ENCODE measurements at regions not wholly inside any gene's neighbourhood (a gene's known extent, or its start where the extent isn't known, plus 50 kb on each side); places are given as distances from the start of the nearest gene placed in this dataset.
"Not testable (repeated sequence)": the region's sequence is repeated elsewhere in the genome, so short reads cannot be mapped to it uniquely, and the experiment has no call there.

- not testable (repeated sequence) for ATAC-seq (replicated peaks; ENCODE audit: extremely low read depth, poor library complexity, severe bottlenecking); H3K27me3 Mint-ChIP-seq; H3K4me3 Mint-ChIP-seq; DNase-seq (ENCODE audit: low spot score in 2 of 2); H3K9me3 Mint-ChIP-seq
- Mint-ChIP-seq H3K4me1 (peaks cover 38% of the 10 kb centered on the region), H3K27ac (ENCODE audit: low read depth) (peak overlapping the region; percentile 25), H3K36me3 (ENCODE audit: insufficient read depth) (peaks cover 13% of the 10 kb centered on the region)
Observed at GRCh38 chr9:40993842-40994241, 134.6 kb downstream of the FOXD4L6 start.

GRCh38 chr9:40993375-40993774 is 135.1 kb downstream of the FOXD4L6 start:
- H3K36me3 Mint-ChIP-seq (ENCODE audit: insufficient read depth); DNase-seq (ENCODE audit: low spot score in 2 of 2); H3K27me3 Mint-ChIP-seq; H3K9me3 Mint-ChIP-seq; H3K4me3 Mint-ChIP-seq; ATAC-seq (replicated peaks; ENCODE audit: extremely low read depth, poor library complexity, severe bottlenecking): not testable (repeated sequence)
- peak overlapping the region; percentile 25 for H3K27ac Mint-ChIP-seq (ENCODE audit: low read depth)
- peaks cover 36% of the 10 kb centered on the region for H3K4me1 Mint-ChIP-seq

- H3K4me1 Mint-ChIP-seq, result peaks cover 35% of the 10 kb centered on the region
- H3K27me3 Mint-ChIP-seq; H3K9me3 Mint-ChIP-seq; H3K36me3 Mint-ChIP-seq (ENCODE audit: insufficient read depth); H3K27ac Mint-ChIP-seq (ENCODE audit: low read depth); H3K4me3 Mint-ChIP-seq; ATAC-seq (replicated peaks; ENCODE audit: extremely low read depth, poor library complexity, severe bottlenecking); DNase-seq (ENCODE audit: low spot score in 2 of 2): not testable (repeated sequence)
Observed at GRCh38 chr9:40992472-40992821, 136.0 kb downstream of the FOXD4L6 start.

- not testable (repeated sequence) for H3K27ac Mint-ChIP-seq (ENCODE audit: low read depth)
Observed at GRCh38 chr9:40991741-40992471, 136.6 kb downstream of the FOXD4L6 start.

GRCh38 chr9:40991100-40991740 is 137.3 kb downstream of the FOXD4L6 start:
- not testable (repeated sequence) for H3K27ac Mint-ChIP-seq (ENCODE audit: low read depth); H3K4me3 Mint-ChIP-seq; H3K36me3 Mint-ChIP-seq (ENCODE audit: insufficient read depth); H3K27me3 Mint-ChIP-seq; DNase-seq (ENCODE audit: low spot score in 2 of 2); ATAC-seq (replicated peaks; ENCODE audit: extremely low read depth, poor library complexity, severe bottlenecking); H3K9me3 Mint-ChIP-seq
- H3K4me1 Mint-ChIP-seq, result peaks cover 24% of the 10 kb centered on the region

More at GRCh38 chr9:40991741-40992471, 136.6 kb downstream of the FOXD4L6 start:
- peaks cover 30% of the 10 kb centered on the region for H3K4me1 Mint-ChIP-seq
- H3K36me3 Mint-ChIP-seq (ENCODE audit: insufficient read depth); H3K27me3 Mint-ChIP-seq; H3K9me3 Mint-ChIP-seq; H3K4me3 Mint-ChIP-seq: not testable (repeated sequence)
- DNase-seq (ENCODE audit: low spot score in 2 of 2) (peak; percentile 98 to 99), ATAC-seq (replicated peaks; ENCODE audit: extremely low read depth, poor library complexity, severe bottlenecking) (peak; percentile 97)

- not testable (repeated sequence) for H3K27ac Mint-ChIP-seq (ENCODE audit: low read depth); H3K36me3 Mint-ChIP-seq (ENCODE audit: insufficient read depth); H3K4me1 Mint-ChIP-seq; H3K4me3 Mint-ChIP-seq; H3K27me3 Mint-ChIP-seq; DNase-seq (ENCODE audit: low spot score in 2 of 2); H3K9me3 Mint-ChIP-seq; ATAC-seq (replicated peaks; ENCODE audit: extremely low read depth, poor library complexity, severe bottlenecking)
Observed at GRCh38 chr9:40986332-40986731, 142.1 kb downstream of the FOXD4L6 start.

- H3K4me1 Mint-ChIP-seq; H3K4me3 Mint-ChIP-seq; H3K36me3 Mint-ChIP-seq (ENCODE audit: insufficient read depth); DNase-seq (ENCODE audit: low spot score in 2 of 2); H3K27me3 Mint-ChIP-seq; H3K9me3 Mint-ChIP-seq; H3K27ac Mint-ChIP-seq (ENCODE audit: low read depth); ATAC-seq (replicated peaks; ENCODE audit: extremely low read depth, poor library complexity, severe bottlenecking): not testable (repeated sequence)
Observed at GRCh38 chr9:40975351-40975750, 153.1 kb downstream of the FOXD4L6 start.

- not testable (repeated sequence) for H3K27me3 Mint-ChIP-seq
Observed at GRCh38 chr9:40974912-40975311, 153.6 kb downstream of the FOXD4L6 start.

GRCh38 chr9:40971773-40972172 is 156.7 kb downstream of the FOXD4L6 start:
- ATAC-seq (replicated peaks; ENCODE audit: extremely low read depth, poor library complexity, severe bottlenecking); H3K36me3 Mint-ChIP-seq (ENCODE audit: insufficient read depth); H3K4me3 Mint-ChIP-seq; H3K27me3 Mint-ChIP-seq; DNase-seq (ENCODE audit: low spot score in 2 of 2); H3K4me1 Mint-ChIP-seq; H3K27ac Mint-ChIP-seq (ENCODE audit: low read depth); H3K9me3 Mint-ChIP-seq: not testable (repeated sequence)

More at GRCh38 chr9:40974912-40975311, 153.6 kb downstream of the FOXD4L6 start:
- ATAC-seq (replicated peaks; ENCODE audit: extremely low read depth, poor library complexity, severe bottlenecking); H3K27ac Mint-ChIP-seq (ENCODE audit: low read depth); H3K4me3 Mint-ChIP-seq; H3K4me1 Mint-ChIP-seq; DNase-seq (ENCODE audit: low spot score in 2 of 2); H3K36me3 Mint-ChIP-seq (ENCODE audit: insufficient read depth); H3K9me3 Mint-ChIP-seq: not testable (repeated sequence)

- H3K9me3 Mint-ChIP-seq; H3K4me1 Mint-ChIP-seq; H3K36me3 Mint-ChIP-seq (ENCODE audit: insufficient read depth); H3K4me3 Mint-ChIP-seq; ATAC-seq (replicated peaks; ENCODE audit: extremely low read depth, poor library complexity, severe bottlenecking); DNase-seq (ENCODE audit: low spot score in 2 of 2); H3K27me3 Mint-ChIP-seq; H3K27ac Mint-ChIP-seq (ENCODE audit: low read depth): not testable (repeated sequence)
Observed at GRCh38 chr9:40970340-40970739, 158.1 kb downstream of the FOXD4L6 start.

- H3K27me3 Mint-ChIP-seq; DNase-seq (ENCODE audit: low spot score in 2 of 2); H3K27ac Mint-ChIP-seq (ENCODE audit: low read depth); H3K9me3 Mint-ChIP-seq; H3K36me3 Mint-ChIP-seq (ENCODE audit: insufficient read depth); ATAC-seq (replicated peaks; ENCODE audit: extremely low read depth, poor library complexity, severe bottlenecking); H3K4me1 Mint-ChIP-seq; H3K4me3 Mint-ChIP-seq: not testable (repeated sequence)
Observed at GRCh38 chr9:40962461-40962860, 166.0 kb downstream of the FOXD4L6 start.

- H3K27me3 Mint-ChIP-seq; H3K36me3 Mint-ChIP-seq (ENCODE audit: insufficient read depth); H3K4me1 Mint-ChIP-seq; H3K4me3 Mint-ChIP-seq; DNase-seq (ENCODE audit: low spot score in 2 of 2); ATAC-seq (replicated peaks; ENCODE audit: extremely low read depth, poor library complexity, severe bottlenecking); H3K9me3 Mint-ChIP-seq; H3K27ac Mint-ChIP-seq (ENCODE audit: low read depth): not testable (repeated sequence)
Observed at GRCh38 chr9:40951876-40952494, 176.5 kb downstream of the FOXD4L6 start.

GRCh38 chr9:40946228-40946627 is 182.3 kb downstream of the FOXD4L6 start:
- not testable (repeated sequence) for H3K27ac Mint-ChIP-seq (ENCODE audit: low read depth); H3K9me3 Mint-ChIP-seq; DNase-seq (ENCODE audit: low spot score in 2 of 2); H3K27me3 Mint-ChIP-seq; H3K36me3 Mint-ChIP-seq (ENCODE audit: insufficient read depth); ATAC-seq (replicated peaks; ENCODE audit: extremely low read depth, poor library complexity, severe bottlenecking); H3K4me3 Mint-ChIP-seq; H3K4me1 Mint-ChIP-seq

Measured in central memory CD8-positive, alpha-beta T cell (primary cell).